Stimulated activated CD4-positive, alpha-beta T cell treated with anti-CD3 and anti-CD28 coated beads, Interleukin-12 subunit alpha, Interleukin-12 subunit beta, amount 100 ng/mL, for 48 hours (primary cell): ENCODE measurements at regions not wholly inside any gene's neighbourhood (a gene's known extent, or its start where the extent isn't known, plus 50 kb on each side); places are given as distances from the start of the nearest gene placed in this dataset.
"Not testable (repeated sequence)": the region's sequence is repeated elsewhere in the genome, so short reads cannot be mapped to it uniquely, and the experiment has no call there.

Source experiments
- DNase-seq, 3 donors: peaks; one replicate each; pipeline ENCODE4 v3.0.0-alpha.2; 2020; ENCODE audit warnings: low read depth in 2 of 3, low spot score in 1 of 3

DNA sequence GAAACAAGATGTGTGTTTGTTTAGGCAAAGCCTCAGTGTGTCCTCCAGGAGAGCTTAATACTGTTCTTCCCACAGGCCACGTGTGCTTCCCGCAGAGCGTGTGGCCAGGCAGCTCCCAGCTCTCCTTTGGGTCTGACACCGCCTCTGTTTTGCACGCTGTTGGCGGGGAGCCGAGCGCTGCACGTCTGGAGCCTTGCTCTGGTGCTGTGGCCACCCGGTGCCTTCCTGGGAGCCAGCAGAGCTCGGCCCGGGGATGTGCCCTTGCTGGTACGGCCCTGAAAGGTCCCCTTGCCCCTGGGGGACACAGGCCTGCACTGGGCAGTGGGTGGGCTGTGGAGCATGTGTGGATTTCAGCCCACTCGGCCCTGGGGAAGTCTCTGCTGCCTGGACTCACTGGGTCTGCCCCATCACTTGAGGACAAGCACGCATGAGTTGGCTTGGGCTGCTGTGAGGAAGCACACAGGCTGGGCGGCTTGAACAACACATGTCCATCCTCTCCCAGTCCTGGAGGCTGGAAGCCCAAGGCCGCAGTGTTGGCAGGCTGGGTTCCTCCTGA, 160.7 kb upstream of the HDAC4 start:
- DNase-seq = no peak

DNA sequence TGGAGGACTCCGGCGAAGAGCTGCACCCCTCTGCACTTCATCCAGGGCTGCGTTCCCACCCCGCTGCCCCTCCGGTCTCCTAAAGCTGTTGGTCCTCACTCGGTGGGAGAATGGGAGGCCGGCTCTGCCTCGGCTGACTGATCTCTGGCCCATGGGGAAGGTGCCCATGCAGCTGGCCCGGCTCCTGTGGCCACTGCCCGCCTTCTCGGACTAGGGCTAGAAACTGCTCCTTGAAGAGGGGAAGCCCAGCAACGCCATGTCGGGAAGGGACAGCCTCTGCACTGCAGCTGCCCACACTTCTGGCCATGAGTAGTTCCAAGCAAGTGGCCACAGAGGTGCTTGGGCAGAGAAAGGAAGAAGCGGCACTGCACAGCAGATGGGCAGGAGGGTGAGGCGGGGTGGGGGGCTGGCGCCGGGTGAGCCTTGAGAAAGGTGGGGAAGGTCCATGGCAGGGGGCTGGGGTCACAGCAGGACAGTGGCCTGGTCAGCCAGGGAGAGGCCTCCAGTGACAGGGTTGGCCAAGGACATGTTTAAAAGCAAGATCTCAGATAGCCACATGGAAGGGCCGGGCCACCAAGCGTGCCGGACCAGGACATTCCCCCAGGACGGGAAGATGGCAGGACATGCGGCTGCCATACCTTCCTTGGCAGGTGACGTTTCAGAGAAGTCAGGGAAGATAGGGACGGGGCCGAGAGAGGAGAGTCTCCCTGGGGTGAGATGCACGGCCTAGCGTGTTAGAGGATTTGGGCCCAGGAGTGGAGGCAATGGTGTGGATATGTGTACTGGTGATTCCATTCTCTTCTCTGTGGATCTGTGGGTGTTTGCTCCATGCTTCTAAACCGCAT, 158.8 kb upstream of the HDAC4 start:
- DNase-seq = no peak

DNA sequence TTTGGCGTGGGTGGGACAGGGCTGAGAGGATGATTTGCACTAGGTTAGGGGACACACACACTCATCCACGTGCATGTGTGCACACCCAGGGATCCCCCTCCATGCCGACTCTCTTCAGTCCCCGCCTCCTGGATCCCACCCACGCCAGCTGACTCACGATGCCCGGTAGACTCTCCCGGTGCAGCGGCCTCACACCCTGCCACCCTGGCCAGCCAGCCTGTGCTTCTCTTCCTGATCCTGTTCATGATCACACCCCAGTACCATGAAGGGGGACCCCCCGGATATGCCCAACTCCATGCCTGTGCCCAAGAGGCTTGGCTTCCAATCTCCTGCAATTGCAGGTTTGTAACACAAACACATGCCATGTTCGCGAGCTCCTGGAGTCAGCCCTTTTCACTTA, 157.8 kb upstream of the HDAC4 start:
- DNase-seq = no peak

DNA sequence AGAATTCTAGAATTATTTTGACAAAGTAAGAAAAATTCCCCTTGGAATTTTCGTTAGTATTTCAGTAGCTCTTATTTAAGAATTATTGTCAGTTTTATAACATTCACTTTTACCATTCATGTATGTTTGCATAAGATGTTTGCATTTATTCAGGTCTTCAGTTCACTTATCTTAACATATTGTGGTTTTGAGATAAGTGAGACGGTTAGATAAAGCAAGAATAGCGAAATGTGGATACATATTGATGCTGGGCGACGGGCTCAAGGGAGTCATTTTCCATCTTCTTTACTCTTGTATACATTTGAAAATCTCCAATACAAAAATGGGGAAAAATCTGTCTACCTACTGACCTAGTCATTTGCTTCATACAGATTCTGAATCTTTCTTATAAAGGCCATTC, 156.7 kb upstream of the HDAC4 start:
- DNase-seq = no peak

DNA sequence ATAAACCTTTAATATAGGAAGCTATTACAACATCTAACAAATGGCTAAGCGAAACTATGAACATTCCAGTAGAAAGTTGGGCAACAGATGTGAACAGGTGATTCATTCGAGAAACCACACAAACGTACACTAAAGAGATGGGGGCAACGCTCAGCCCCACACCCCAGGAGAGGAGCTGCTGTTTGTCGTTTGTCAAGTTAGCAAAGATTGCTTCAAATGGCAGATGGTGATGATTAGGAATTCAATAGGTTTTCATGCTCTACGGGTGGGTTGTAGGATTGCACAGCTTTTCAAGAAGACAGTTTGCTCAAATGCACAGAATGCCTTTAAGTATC, 154.7 kb upstream of the HDAC4 start:
- DNase-seq = no peak

DNA sequence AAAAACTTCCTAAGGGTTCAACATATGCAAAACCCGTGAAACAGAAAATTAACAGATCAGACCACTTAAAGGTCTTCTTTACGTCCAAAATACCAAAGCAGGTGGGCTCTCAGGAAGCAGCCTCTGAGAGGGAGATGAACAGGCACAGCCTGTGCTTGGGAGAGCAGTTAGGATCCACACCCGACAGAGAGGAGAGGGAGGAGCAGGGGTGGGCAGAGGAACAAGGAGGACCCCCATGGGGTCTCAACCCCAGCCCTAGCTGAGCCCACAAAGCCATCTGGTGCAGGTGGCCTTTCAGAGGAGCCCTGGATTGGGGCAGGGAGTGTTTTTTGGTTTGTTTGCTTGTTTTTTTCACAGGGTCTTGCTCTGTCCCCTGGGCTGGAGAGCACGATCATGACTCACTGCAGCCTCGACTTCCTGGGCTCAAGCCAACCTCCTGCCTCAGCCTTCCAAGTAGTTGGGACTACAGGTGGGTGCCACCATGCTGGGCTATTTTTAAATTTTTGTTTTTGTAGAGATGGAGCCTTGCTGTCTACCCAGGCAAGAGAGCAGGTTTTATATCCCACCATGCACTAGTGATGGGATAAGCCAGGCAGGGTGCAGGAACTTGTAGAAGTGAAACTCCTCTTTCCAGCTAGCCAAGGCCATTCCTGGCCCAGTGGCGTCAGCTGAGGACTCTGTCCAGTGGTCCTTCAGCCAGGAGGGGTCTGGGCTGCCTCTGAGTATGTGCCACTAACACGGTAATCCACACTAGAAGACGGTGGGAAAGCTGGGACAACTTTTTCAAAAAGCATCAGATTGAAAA, 154.1 kb upstream of the HDAC4 start:
- no peak for DNase-seq

DNA sequence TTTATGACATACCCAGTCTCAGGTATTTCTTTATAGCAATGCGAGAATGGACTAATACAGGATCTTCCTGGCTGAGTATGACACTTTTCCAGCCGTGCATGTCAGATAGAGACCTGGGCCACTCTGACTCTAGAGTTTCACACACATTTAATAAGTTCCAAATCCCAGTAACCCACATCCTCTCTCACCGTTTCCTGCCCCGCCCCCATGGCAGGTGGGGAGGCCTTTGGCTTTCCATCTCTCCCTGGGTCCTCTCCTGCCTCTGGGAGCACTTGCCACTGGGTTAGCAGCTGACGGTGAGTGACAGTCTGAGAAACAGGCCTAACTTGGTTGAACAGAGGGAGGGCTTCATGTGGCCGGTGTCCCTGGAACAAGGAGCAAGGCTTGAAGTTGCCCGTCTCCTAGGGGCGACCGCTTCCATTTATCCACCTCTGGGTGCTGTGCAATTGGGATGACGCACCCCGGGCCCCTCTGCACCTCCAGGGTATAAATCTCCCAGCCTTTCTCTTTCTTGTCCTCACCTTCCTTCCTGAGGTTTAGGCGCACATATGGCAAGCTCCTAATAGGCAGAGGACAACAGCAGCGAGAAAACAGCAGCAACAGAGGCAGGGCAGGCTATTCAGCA, 152.7 kb upstream of the HDAC4 start:
- DNase-seq = no peak

DNA sequence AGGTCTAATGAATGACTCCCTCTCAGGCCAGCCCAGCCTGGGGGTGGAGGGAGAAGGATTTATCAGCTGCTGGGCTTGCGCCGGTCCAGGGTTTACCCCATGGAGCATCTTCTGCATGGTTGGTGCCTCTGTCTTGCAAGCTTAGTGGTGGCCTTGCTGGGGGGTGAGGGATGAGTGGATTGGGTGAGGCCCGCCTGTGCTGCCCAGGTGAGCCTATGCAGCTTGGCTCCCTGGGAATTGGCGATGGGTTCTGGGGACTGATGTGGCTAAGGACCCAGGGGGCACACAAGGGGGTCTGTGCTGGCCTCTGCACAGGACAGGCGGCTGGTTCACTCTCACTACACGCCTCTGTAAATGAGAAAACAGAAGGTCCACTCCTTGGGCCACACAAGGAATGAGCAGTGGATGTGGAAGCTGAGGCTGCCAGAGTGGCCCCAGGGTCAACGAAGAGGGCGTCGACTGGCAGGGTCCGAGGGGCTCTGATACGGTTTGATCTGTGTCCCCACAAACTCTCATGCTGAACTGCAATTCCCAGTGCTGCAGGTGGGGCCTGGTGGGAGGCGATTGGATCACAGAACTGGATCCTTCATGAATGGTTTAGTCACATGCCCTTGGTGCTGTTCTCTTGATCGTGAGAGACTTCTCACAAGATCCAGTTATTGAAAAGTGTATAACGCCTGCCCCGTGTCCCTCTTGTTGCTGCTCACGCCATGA, 151.6 kb upstream of the HDAC4 start:
- no peak for DNase-seq

DNA sequence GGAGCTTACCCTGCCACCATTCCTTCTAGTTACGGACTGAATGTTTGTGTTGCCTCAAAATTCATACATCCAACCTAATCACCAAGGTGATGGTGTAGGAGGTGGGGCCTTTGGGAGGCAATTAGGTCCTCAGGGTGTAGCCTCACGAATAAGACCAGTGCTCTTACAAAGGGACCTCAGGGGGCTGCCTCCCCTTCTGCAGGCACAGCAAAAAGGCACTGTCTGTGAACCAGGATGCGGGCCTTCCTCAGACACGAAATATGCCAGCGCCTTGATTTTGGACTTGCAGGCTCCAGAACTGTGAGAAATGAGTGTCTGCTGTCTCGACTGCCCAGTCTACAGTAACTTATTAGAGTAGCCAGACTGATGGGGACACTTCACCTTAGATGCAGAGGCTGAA, 150.4 kb upstream of the HDAC4 start:
- DNase-seq = no peak

DNA sequence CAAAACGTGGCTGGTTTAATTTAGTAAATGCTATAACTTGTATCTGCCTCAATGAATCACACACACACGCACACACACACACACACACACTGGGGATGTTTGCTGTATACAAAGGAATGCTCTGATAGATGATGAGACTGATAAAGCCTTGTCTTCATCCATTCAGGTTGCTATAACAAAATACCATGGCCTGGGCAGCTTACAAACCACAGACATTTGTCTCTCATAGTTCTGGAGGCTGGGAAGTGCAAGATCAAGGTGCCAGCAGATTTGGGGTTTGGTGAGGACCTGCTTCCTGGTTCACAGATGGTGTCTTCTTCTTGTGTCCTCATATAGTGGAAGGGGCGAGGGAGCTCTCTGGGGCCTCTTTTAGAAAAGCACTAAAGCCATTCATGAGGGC, 149.5 kb upstream of the HDAC4 start:
- DNase-seq = no peak

DNA sequence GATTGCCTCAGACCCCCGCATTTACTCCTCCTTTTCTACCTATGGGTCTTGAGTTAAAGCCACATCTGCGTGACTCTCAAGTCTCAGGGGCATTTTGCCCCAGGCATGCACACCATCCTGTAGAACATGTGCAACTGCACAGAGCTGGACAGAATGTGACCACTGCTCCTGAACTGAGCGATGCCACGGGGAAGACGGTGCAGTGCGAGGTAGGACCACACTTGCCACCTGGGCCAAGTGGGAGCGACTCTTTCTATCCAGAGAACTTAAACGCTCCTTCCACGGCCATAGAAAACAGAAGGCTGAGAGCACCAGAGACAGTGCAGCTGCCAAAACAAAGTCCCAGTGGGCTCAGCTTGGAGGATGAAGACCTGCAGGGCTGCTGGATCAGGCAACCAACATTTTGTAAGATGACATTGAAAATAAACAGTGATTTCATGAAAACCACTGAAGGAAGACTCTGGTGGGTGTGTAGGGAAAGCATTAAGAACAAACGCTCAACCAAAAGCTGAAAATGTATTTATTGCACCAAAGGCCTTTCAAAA, 149.0 kb upstream of the HDAC4 start:
- no peak for DNase-seq

DNA sequence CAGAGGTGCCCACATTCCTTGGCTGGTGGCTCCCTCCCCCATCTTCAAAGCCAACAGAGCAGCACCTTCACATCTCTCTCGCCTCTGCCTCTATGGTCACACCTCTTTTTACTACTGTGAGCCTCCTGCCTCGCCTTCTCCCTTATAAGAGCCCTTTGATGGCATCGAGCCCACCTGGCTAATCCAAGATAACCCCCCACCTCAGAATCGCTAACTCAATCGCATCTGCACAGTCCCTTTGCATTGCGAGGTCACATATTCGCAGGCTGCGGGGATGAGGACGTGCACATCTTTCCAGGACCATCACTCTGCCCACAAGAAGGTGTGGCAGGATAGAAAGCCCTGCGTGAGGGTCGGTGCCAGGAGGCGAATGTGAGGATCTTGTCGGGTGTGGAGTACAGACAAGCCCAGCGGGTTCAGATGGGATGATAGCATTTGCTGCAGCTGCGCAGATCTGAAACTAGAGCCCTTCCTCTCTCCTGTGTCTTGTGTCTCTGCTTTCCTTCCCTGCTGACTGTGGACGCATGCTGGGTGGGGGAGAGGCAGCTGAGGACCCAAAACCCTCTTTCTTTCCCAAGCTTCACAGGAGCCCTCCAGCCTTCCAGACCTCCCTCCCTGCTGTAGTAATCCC, 148.3 kb upstream of the HDAC4 start:
- no peak for DNase-seq

DNA sequence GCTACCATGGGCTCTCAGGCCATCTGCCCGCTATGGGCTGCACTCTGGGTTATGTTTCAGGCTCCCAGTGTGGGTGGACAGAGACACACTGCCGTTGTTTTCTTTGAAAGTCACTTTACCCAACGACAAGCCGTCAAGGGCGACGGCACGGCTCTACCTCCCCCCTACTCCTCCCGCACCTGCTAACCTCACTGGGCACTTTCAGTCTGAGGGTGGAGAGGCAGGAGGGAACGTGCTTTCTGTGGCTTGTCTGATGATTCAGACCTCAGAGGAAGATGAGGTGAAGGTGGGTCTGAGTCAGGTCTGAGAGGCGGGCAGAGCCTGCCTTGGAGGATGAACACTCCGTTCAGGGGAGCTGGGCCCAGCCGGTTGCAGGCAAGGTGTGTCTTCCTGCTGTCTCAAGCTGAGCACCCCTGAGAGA, 147.6 kb upstream of the HDAC4 start:
- DNase-seq = peak; percentile 44 to 79 (median 62)

DNA sequence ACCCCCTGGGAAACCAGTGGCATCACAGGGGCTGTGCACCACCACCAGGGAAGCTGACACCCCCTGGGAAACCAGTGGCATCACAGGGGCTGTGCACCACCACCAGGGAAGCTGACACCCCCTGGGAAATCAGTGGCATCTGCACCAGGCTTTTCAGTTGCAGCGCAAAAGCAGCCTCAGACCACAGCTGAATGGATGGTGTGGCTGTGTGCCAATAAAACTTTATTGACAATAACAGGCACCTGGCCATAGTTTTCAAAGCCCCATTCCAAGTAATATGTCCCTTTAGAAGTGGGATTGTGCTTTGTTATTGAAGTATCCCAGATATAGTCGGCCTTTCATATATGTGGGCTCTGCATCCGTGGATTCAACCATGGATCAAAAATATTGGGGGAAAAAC, 146.3 kb upstream of the HDAC4 start:
- not testable (repeated sequence) for DNase-seq

DNA sequence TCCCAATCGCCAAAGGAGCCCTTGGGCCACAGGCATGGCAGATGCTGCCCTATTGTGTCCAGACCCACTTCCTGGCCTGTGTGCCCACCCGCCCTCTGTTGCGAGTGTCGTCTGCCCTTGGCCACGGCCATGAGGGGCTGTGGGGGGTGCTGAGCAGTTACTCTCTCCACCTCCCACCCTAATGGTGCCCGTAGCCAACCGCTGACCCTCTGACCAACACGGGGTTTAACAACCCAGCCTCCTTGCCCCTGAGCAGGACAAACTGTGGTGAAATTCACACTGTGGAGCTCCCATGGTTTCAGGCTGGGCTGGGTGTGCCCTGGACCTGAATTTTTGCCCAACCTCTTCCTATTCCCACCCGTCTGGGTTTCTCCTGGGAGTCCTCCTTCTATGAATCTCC, 145.7 kb upstream of the HDAC4 start:
- no peak for DNase-seq

DNA sequence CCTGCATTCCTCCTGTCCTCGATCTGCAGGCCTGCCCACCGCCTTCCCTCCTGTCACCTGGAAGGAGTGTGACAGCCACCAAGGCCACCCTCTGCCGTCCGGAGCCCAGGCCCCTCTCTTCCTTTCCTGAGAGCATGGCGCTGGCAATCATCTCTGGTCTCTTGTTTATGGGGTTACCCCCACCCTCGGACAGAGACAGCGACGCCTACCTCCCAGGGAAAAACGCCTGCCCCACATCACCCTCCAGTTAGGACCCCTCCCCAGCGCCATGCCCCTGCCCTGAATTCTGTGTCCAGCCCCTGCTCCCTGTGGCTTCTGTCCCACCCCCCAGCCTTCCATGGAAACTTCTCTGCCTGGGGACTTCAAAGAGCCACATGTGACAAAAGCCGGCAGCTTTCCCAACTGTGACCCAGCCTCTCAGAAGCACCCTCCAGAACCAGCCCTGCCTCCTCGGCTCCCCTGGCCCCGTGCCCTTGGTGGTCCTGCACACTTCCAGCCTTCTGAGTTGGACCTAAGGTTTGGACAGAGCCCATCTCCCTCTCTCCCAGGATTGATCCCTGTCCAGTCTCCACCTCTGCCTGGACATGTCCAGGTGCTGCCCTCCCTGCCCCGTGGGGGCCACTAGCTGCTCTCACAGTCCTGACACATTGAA, 145.0 kb upstream of the HDAC4 start:
- no peak for DNase-seq

DNA sequence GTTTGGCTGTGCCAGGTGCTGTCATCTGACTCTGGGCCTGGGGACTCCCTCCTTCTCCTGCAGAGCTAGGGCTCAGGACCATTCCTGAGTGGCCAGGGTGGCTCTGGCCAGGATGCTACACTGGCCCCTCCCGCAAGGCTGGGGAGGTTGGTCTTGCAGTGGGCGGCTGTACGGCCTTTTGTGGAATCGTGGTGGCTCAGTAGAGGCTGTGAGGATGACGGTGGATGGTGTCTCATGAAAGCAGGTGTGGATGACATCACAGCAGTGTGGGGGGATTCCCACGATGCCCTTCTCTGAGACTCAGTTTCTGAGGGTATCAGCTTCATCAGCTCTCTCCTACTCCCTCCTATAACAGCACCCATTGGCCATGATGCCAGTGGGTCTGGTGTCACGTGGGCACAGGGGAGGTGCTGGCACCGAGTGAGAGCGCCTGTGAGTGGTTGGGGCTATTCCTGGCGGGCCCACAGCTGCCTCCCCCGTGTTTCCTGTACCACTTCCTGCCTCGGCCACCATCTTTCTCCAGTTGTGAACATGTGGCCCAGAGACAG, 144.2 kb upstream of the HDAC4 start:
- DNase-seq = peak; percentile 34 to 64 (median 37)

DNA sequence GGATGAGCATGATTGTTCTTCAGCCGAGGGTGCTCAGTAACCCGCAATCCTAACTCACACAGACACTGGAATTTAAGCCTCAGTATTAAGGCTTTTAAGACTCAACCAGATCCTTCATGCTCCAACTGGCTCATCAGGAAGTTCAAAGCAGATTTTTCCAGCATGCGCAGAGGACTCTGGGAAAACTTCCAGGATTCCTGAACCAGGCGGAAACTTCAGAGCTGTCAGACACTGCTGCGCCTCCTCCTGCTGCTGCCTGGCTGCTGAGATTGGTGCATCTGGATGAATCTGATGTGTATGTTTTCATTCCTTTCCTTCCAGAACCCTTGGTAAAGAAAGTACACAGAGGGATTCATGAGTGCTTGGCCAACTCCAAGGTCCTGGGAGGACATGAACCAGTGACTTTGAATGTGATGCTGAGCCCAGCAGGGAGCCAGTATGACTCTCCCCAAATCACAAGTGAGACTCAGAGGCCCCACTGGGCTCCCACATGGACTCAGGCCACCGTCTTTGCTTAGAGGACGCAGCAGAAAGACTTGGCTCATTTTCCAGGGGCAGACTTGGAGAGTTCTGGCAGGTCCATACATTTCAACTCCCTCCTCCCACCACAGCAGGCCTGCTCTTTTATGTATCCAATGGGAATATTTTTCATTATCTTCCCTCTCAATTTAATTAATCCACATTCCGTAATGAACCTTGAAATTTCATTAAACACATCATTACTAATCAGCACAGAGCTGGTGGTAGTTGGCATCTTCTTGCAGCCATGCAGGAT, 143.5 kb upstream of the HDAC4 start:
- no peak for DNase-seq

DNA sequence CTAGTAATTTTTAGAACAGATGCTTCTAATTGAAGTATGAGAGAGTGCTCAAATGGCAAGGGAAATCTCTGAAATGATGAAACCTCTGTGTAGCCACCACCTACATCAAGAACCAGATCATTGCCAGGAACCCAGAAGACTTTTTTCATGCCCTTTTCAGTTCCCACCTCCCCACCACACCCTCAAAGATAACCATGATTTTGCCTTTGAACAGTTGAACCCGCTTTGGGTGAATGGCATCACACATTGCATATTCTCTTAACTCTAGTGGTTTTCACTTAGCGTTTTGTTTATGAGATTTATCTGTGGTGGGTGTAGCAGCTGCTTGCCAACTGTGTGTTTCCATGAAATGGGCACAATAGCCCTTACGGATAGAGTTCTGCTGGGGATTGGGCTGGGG, 142.9 kb upstream of the HDAC4 start:
- no peak for DNase-seq
